ENCODE measurements at regions not wholly inside any gene's neighbourhood (a gene's known extent, or its start where the extent isn't known, plus 50 kb on each side); places are given as distances from the start of the nearest gene placed in this dataset.

- Histone ChIP-seq H3K79me2 (ENCODE audit: insufficient read depth, low read length) (no peaks in the 10 kb centered on the region), H4K20me1 (ENCODE audit: insufficient read depth) (no peaks in the 10 kb centered on the region), H3K27me3 (ENCODE audit: insufficient read depth, low read length) (no peaks in the 10 kb centered on the region), H3K9ac (ENCODE audit: low read length) (no peak overlapping the region), H3K4me1 (ENCODE audit: control insufficient read depth in 1 of 2, insufficient read depth in 2 of 2, low read length in 2 of 2) (no peaks in the 10 kb centered on the region), H3K27ac (ENCODE audit: low read depth, low read length) (no peak overlapping the region), H3K9me2 (ENCODE audit: insufficient read depth) (no peaks in the 10 kb centered on the region), H3K9me3 (ENCODE audit: control insufficient read depth in 1 of 2, insufficient read depth in 1 of 2, low read depth in 1 of 2, low read length in 2 of 2) (no peaks in the 10 kb centered on the region), H2AFZ (ENCODE audit: low read depth, low read length, poor library complexity, severe bottlenecking) (no peak overlapping the region), H3K4me2 (ENCODE audit: low read length) (no peak overlapping the region), H3K36me3 (ENCODE audit: control insufficient read depth in 1 of 2, insufficient read depth in 2 of 2, low read length in 2 of 2) (no peaks in the 10 kb centered on the region), H3K4me3 (replicated peaks in 1 of 2; ENCODE audit: low read depth in 1 of 2, low read length in 2 of 2) (no peak overlapping the region)
- ChIA-PET RAD21 (ENCODE audit: low non-redundant PET in 1 of 2, low total read pairs in 2 of 2, uncharacterized antibody in 2 of 2, unreplicated experiment in 2 of 2) (no interaction called here), CTCF (no interaction called here), POLR2A (no interaction called here)
- intact Hi-C loops (cut with micrococcal nuclease), result no loop called here
- no TSS peak for BruUV-seq (replicated peaks)
- ATAC-seq, result no peak
- no peak for DNase-seq (ENCODE audit: low read depth, low spot score)
- TF ChIP-seq YY1 (IDR thresholded peaks at IDR 0.05; ENCODE audit: extremely low read depth, insufficient replicate concordance, low read depth, low read length) (no peak), REST (IDR thresholded peaks at IDR 0.05; ENCODE audit: low read depth) (no peak), JUND (IDR thresholded peaks at IDR 0.05) (no peak), CEBPB (IDR thresholded peaks at IDR 0.05; ENCODE audit: low read depth) (no peak), FOSL1 (IDR thresholded peaks at IDR 0.05; ENCODE audit: low read depth) (no peak), EZH2phosphoT487 (IDR thresholded peaks at IDR 0.05; ENCODE audit: borderline replicate concordance) (no peak)
These were observed 595.1 kb downstream of the RAB28 start for GRCh38 chr4:12889054-12889453.
